ENCODE measurements at regions not wholly inside any gene's neighbourhood (a gene's known extent, or its start where the extent isn't known, plus 50 kb on each side); places are given as distances from the start of the nearest gene placed in this dataset.

- DNase-seq (ENCODE audit: low spot score), result no peak
These were observed 1344.5 kb upstream of the TMEFF2 start for GRCh38 chr2:193539188-193539587.

GRCh38 chr2:193538061-193538460 lies 1343.3 kb upstream of the TMEFF2 start:
- DNase-seq (ENCODE audit: low spot score), result no peak

- no peak for DNase-seq (ENCODE audit: low spot score)
These were observed 1342.8 kb upstream of the TMEFF2 start for GRCh38 chr2:193537531-193537930.

- no peak for DNase-seq (ENCODE audit: low spot score)
These were observed 1333.7 kb upstream of the TMEFF2 start for GRCh38 chr2:193528458-193528857.

- DNase-seq (ENCODE audit: low spot score), result no peak
These were observed 1332.4 kb upstream of the TMEFF2 start for GRCh38 chr2:193527146-193527545.

- no peak for DNase-seq (ENCODE audit: low spot score)
These were observed 1328.9 kb upstream of the TMEFF2 start for GRCh38 chr2:193523662-193524061.

GRCh38 chr2:193521523-193521922 lies 1326.8 kb upstream of the TMEFF2 start:
- no peak for DNase-seq (ENCODE audit: low spot score)

GRCh38 chr2:193520709-193521458 lies 1326.2 kb upstream of the TMEFF2 start:
- no peak for DNase-seq (ENCODE audit: low spot score)

- no peak for DNase-seq (ENCODE audit: low spot score)
These were observed 1323.5 kb upstream of the TMEFF2 start for GRCh38 chr2:193518041-193518817.

GRCh38 chr2:193517615-193518014 lies 1322.9 kb upstream of the TMEFF2 start:
- no peak for DNase-seq (ENCODE audit: low spot score)

GRCh38 chr2:193506035-193506434 lies 1311.3 kb upstream of the TMEFF2 start:
- no peak for DNase-seq (ENCODE audit: low spot score)

GRCh38 chr2:193505620-193506019 lies 1310.9 kb upstream of the TMEFF2 start:
- DNase-seq (ENCODE audit: low spot score), result no peak

- no peak for DNase-seq (ENCODE audit: low spot score)
These were observed 1307.8 kb upstream of the TMEFF2 start for GRCh38 chr2:193502363-193503035.

GRCh38 chr2:193496786-193497185 lies 1302.1 kb upstream of the TMEFF2 start:
- no peak for DNase-seq (ENCODE audit: low spot score)

- no peak for DNase-seq (ENCODE audit: low spot score)
These were observed 1287.8 kb upstream of the TMEFF2 start for GRCh38 chr2:193482557-193482956.

- no peak for DNase-seq (ENCODE audit: low spot score)
These were observed 1285.5 kb upstream of the TMEFF2 start for GRCh38 chr2:193480187-193480586.

GRCh38 chr2:193476171-193476800 lies 1281.6 kb upstream of the TMEFF2 start:
- no peak for DNase-seq (ENCODE audit: low spot score)

GRCh38 chr2:193475038-193475437 lies 1280.3 kb upstream of the TMEFF2 start:
- DNase-seq (ENCODE audit: low spot score), result no peak

GRCh38 chr2:193469251-193469650 lies 1274.5 kb upstream of the TMEFF2 start:
- DNase-seq (ENCODE audit: low spot score), result no peak

GRCh38 chr2:193467276-193467987 lies 1272.7 kb upstream of the TMEFF2 start:
- no peak for DNase-seq (ENCODE audit: low spot score)

- DNase-seq (ENCODE audit: low spot score), result no peak
These were observed 1268.3 kb upstream of the TMEFF2 start for GRCh38 chr2:193463011-193463410.

- no peak for DNase-seq (ENCODE audit: low spot score)
These were observed 1267.7 kb upstream of the TMEFF2 start for GRCh38 chr2:193462411-193462810.

Measured in HuH-7 (cell line).